ENCODE measurements at regions not wholly inside any gene's neighbourhood (a gene's known extent, or its start where the extent isn't known, plus 50 kb on each side); places are given as distances from the start of the nearest gene placed in this dataset.
A peak's percentile ranks its signal among the peaks of the same experiment; 100 is the strongest.

GRCh38 chr18:71831039-71831438 lies 713.1 kb downstream of the CBLN2 start:
- H3K4me1 Mint-ChIP-seq (ENCODE audit: low read depth): no peaks in the 10 kb centered on the region
- intact Hi-C loops (cut with micrococcal nuclease): no loop called here
- CTCF ChIA-PET: interaction anchor here (0.6 kb wide), 1 partner anchor 568 kb away, joined by 3 read pairs; no protein-coding TSS in a partner anchor

GRCh38 chr18:71827301-71827700 lies 716.8 kb downstream of the CBLN2 start:
- Mint-ChIP-seq H3K36me3 (ENCODE audit: low read depth) (no peaks in the 10 kb centered on the region), H3K9me3 (no peaks in the 10 kb centered on the region), H3K27me3 (ENCODE audit: low read depth) (no peaks in the 10 kb centered on the region), H3K27ac (no peak overlapping the region), H3K4me1 (ENCODE audit: low read depth) (no peaks in the 10 kb centered on the region), H3K4me3 (no peak overlapping the region)
- CTCF ChIA-PET: no interaction called here
- DNase-seq: no peak
- intact Hi-C loops (cut with micrococcal nuclease): no loop called here

More at GRCh38 chr18:71831039-71831438, 713.1 kb downstream of the CBLN2 start:
- no peaks in the 10 kb centered on the region for H3K9me3 Mint-ChIP-seq
- no peak for DNase-seq
- H3K27me3 Mint-ChIP-seq (ENCODE audit: low read depth): no peaks in the 10 kb centered on the region
- H3K4me3 Mint-ChIP-seq: no peak overlapping the region
- no peaks in the 10 kb centered on the region for H3K36me3 Mint-ChIP-seq (ENCODE audit: low read depth)
- no peak overlapping the region for H3K27ac Mint-ChIP-seq

GRCh38 chr18:71815305-71815704 lies 728.8 kb downstream of the CBLN2 start:
- CTCF ChIA-PET: no interaction called here
- no peak for DNase-seq
- no peak overlapping the region for H3K4me3 Mint-ChIP-seq
- peaks cover 2% of the 10 kb centered on the region for H3K27me3 Mint-ChIP-seq (ENCODE audit: low read depth)
- peaks cover 2% of the 10 kb centered on the region for H3K9me3 Mint-ChIP-seq
- no peaks in the 10 kb centered on the region for H3K36me3 Mint-ChIP-seq (ENCODE audit: low read depth)
- no peak overlapping the region for H3K27ac Mint-ChIP-seq
- intact Hi-C loops (cut with micrococcal nuclease): no loop called here
- H3K4me1 Mint-ChIP-seq (ENCODE audit: low read depth): no peaks in the 10 kb centered on the region

GRCh38 chr18:71809711-71810110 lies 734.4 kb downstream of the CBLN2 start:
- H3K4me3 Mint-ChIP-seq: no peak overlapping the region
- no peak for DNase-seq
- H3K27me3 Mint-ChIP-seq (ENCODE audit: low read depth): no peaks in the 10 kb centered on the region
- no peaks in the 10 kb centered on the region for H3K9me3 Mint-ChIP-seq
- no peaks in the 10 kb centered on the region for H3K4me1 Mint-ChIP-seq (ENCODE audit: low read depth)
- H3K27ac Mint-ChIP-seq: no peak overlapping the region
- no peaks in the 10 kb centered on the region for H3K36me3 Mint-ChIP-seq (ENCODE audit: low read depth)
- intact Hi-C loops (cut with micrococcal nuclease): no loop called here
- CTCF ChIA-PET: no interaction called here

GRCh38 chr18:71808616-71809015 lies 735.5 kb downstream of the CBLN2 start:
- H3K4me1 Mint-ChIP-seq (ENCODE audit: low read depth): no peaks in the 10 kb centered on the region
- no peaks in the 10 kb centered on the region for H3K36me3 Mint-ChIP-seq (ENCODE audit: low read depth)
- H3K27ac Mint-ChIP-seq: no peak overlapping the region
- intact Hi-C loops (cut with micrococcal nuclease): no loop called here
- CTCF ChIA-PET: no interaction called here
- H3K4me3 Mint-ChIP-seq: no peak overlapping the region
- H3K27me3 Mint-ChIP-seq (ENCODE audit: low read depth): no peaks in the 10 kb centered on the region
- no peak for DNase-seq
- H3K9me3 Mint-ChIP-seq: no peaks in the 10 kb centered on the region

- CTCF ChIA-PET: no interaction called here
- H3K4me1 Mint-ChIP-seq (ENCODE audit: low read depth): no peaks in the 10 kb centered on the region
- no peaks in the 10 kb centered on the region for H3K36me3 Mint-ChIP-seq (ENCODE audit: low read depth)
- no peak overlapping the region for H3K4me3 Mint-ChIP-seq
- intact Hi-C loops (cut with micrococcal nuclease): no loop called here
- H3K27ac Mint-ChIP-seq: no peak overlapping the region
- DNase-seq: no peak
- no peaks in the 10 kb centered on the region for H3K9me3 Mint-ChIP-seq
- no peaks in the 10 kb centered on the region for H3K27me3 Mint-ChIP-seq (ENCODE audit: low read depth)
Observed at GRCh38 chr18:71807586-71807985, 736.6 kb downstream of the CBLN2 start.

- intact Hi-C loops (cut with micrococcal nuclease): no loop called here
- Mint-ChIP-seq H3K4me1 (ENCODE audit: low read depth) (no peaks in the 10 kb centered on the region), H3K9me3 (no peaks in the 10 kb centered on the region), H3K36me3 (ENCODE audit: low read depth) (no peaks in the 10 kb centered on the region), H3K27me3 (ENCODE audit: low read depth) (no peaks in the 10 kb centered on the region), H3K4me3 (no peak overlapping the region), H3K27ac (no peak overlapping the region)
- CTCF ChIA-PET: no interaction called here
- no peak for DNase-seq
Observed at GRCh38 chr18:71798986-71799673, 745.0 kb downstream of the CBLN2 start.

- no peaks in the 10 kb centered on the region for H3K27me3 Mint-ChIP-seq (ENCODE audit: low read depth)
- H3K36me3 Mint-ChIP-seq (ENCODE audit: low read depth): no peaks in the 10 kb centered on the region
- H3K9me3 Mint-ChIP-seq: no peaks in the 10 kb centered on the region
- no peak overlapping the region for H3K27ac Mint-ChIP-seq
- CTCF ChIA-PET: no interaction called here
- no peaks in the 10 kb centered on the region for H3K4me1 Mint-ChIP-seq (ENCODE audit: low read depth)
- intact Hi-C loops (cut with micrococcal nuclease): no loop called here
- no peak for DNase-seq
- H3K4me3 Mint-ChIP-seq: no peak overlapping the region
Observed at GRCh38 chr18:71797554-71797953, 746.6 kb downstream of the CBLN2 start.

GRCh38 chr18:71784777-71785176 lies 759.4 kb downstream of the CBLN2 start:
- CTCF ChIA-PET: interaction anchor here (1.3 to 1.5 kb wide), 3 partner anchors 10 to 88 kb away, joined by 3 to 5 read pairs (median 3); no protein-coding TSS in a partner anchor
- no peaks in the 10 kb centered on the region for H3K27me3 Mint-ChIP-seq (ENCODE audit: low read depth)

GRCh38 chr18:71760541-71760940 lies 783.6 kb downstream of the CBLN2 start:
- Mint-ChIP-seq H3K9me3 (peaks cover 5% of the 10 kb centered on the region), H3K4me1 (ENCODE audit: low read depth) (no peaks in the 10 kb centered on the region), H3K27ac (no peak overlapping the region), H3K27me3 (ENCODE audit: low read depth) (no peaks in the 10 kb centered on the region), H3K36me3 (ENCODE audit: low read depth) (no peaks in the 10 kb centered on the region), H3K4me3 (no peak overlapping the region)
- intact Hi-C loops (cut with micrococcal nuclease): no loop called here
- no peak for DNase-seq
- CTCF ChIA-PET: no interaction called here

More at GRCh38 chr18:71784777-71785176, 759.4 kb downstream of the CBLN2 start:
- Mint-ChIP-seq H3K36me3 (ENCODE audit: low read depth) (no peaks in the 10 kb centered on the region), H3K9me3 (no peaks in the 10 kb centered on the region), H3K27ac (no peak overlapping the region), H3K4me3 (no peak overlapping the region), H3K4me1 (ENCODE audit: low read depth) (no peaks in the 10 kb centered on the region)
- DNase-seq: peak; percentile 26
- intact Hi-C loops (cut with micrococcal nuclease): loop anchor here (1.0 to 10.0 kb wide), 5 partner anchors 390 to 1294 kb away; no protein-coding TSS in a partner anchor

GRCh38 chr18:71754246-71754645 lies 789.9 kb downstream of the CBLN2 start:
- Mint-ChIP-seq H3K27ac (no peak overlapping the region), H3K27me3 (ENCODE audit: low read depth) (no peaks in the 10 kb centered on the region), H3K9me3 (no peaks in the 10 kb centered on the region), H3K36me3 (ENCODE audit: low read depth) (no peaks in the 10 kb centered on the region), H3K4me1 (ENCODE audit: low read depth) (no peaks in the 10 kb centered on the region), H3K4me3 (no peak overlapping the region)
- intact Hi-C loops (cut with micrococcal nuclease): no loop called here
- DNase-seq: no peak
- CTCF ChIA-PET: no interaction called here

- H3K4me3 Mint-ChIP-seq: no peak overlapping the region
- CTCF ChIA-PET: no interaction called here
- H3K27me3 Mint-ChIP-seq (ENCODE audit: low read depth): no peaks in the 10 kb centered on the region
- no peak overlapping the region for H3K27ac Mint-ChIP-seq
- H3K36me3 Mint-ChIP-seq (ENCODE audit: low read depth): no peaks in the 10 kb centered on the region
- DNase-seq: no peak
- intact Hi-C loops (cut with micrococcal nuclease): no loop called here
- H3K9me3 Mint-ChIP-seq: peaks cover 7% of the 10 kb centered on the region
- no peaks in the 10 kb centered on the region for H3K4me1 Mint-ChIP-seq (ENCODE audit: low read depth)
Observed at GRCh38 chr18:71743634-71744033, 800.5 kb downstream of the CBLN2 start.

- Mint-ChIP-seq H3K4me3 (no peak overlapping the region), H3K4me1 (ENCODE audit: low read depth) (peaks cover 2% of the 10 kb centered on the region), H3K27ac (no peak overlapping the region), H3K9me3 (no peaks in the 10 kb centered on the region), H3K36me3 (ENCODE audit: low read depth) (no peaks in the 10 kb centered on the region), H3K27me3 (ENCODE audit: low read depth) (no peaks in the 10 kb centered on the region)
- no peak for DNase-seq
- CTCF ChIA-PET: no interaction called here
- intact Hi-C loops (cut with micrococcal nuclease): no loop called here
Observed at GRCh38 chr18:71729611-71730010, 814.5 kb downstream of the CBLN2 start.

Measured in activated naive CD4-positive, alpha-beta T cell treated with anti-CD3 and anti-CD28 coated beads for 36 hours (primary cell).